ENCODE measurements at regions not wholly inside any gene's neighbourhood (a gene's known extent, or its start where the extent isn't known, plus 50 kb on each side); places are given as distances from the start of the nearest gene placed in this dataset.
"Not testable (repeated sequence)": the region's sequence is repeated elsewhere in the genome, so short reads cannot be mapped to it uniquely, and the experiment has no call there.

- not testable (repeated sequence) for H4K8ac ChIP-seq (ENCODE audit: low read depth, low read length); H3K4me3 ChIP-seq (ENCODE audit: low read length); H3K9ac ChIP-seq (ENCODE audit: low read length); H3K4ac ChIP-seq (ENCODE audit: low read depth, low read length); H4K5ac ChIP-seq (ENCODE audit: low read length); H3K4me2 ChIP-seq (ENCODE audit: low read length); DNase-seq; H3K36me3 ChIP-seq (ENCODE audit: control insufficient read depth, insufficient read depth, low read length); H3K79me1 ChIP-seq (ENCODE audit: low read length); H3K79me2 ChIP-seq (ENCODE audit: control insufficient read depth, insufficient read depth, low read length); H3K23ac ChIP-seq (ENCODE audit: low read length); H3K56ac ChIP-seq (ENCODE audit: low read length); H2BK120ac ChIP-seq (ENCODE audit: low read depth, low read length); H3K4me1 ChIP-seq (ENCODE audit: control insufficient read depth, low read depth, low read length); H3K18ac ChIP-seq (ENCODE audit: low read length); H3K27ac ChIP-seq (ENCODE audit: low read depth, low read length); H2BK15ac ChIP-seq (replicated peaks; ENCODE audit: low read depth); H2AK5ac ChIP-seq (ENCODE audit: low read length); H2BK5ac ChIP-seq (ENCODE audit: low read length); H3K27me3 ChIP-seq (ENCODE audit: insufficient read depth, low read length, poor library complexity)
- no CpG with 5 or more reads among the region's 5 CpGs for WGBS (ENCODE audit: extremely low coverage, insufficient coverage, low lambda C conversion rate)
Measured at GRCh38 chr15:20639224-20639623, 97.6 kb upstream of the GOLGA6L6 start.

DNA sequence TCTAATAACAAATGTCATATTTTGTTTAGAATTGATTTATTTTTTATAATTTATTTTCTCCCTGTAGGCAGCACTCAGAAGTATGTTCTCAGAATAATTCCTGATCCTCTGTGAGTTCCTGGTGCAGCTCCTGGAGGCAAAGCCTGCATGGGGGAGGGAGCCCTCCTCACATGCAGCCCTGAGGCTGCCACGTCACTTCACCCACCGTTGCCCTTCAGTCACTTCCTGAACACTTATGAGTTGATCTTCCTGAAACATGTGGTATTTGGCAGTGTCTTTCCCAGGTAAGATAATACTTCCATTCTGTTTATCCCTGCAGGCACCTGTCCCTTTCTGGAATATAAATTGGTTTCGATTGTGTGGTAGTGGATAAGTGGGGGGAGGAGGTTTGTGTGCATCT lies 95.9 kb upstream of the GOLGA6L6 start:
- H3K36me3 ChIP-seq (ENCODE audit: control insufficient read depth, insufficient read depth, low read length); H3K18ac ChIP-seq (ENCODE audit: low read length); H2AK5ac ChIP-seq (ENCODE audit: low read length); H3K4ac ChIP-seq (ENCODE audit: low read depth, low read length); H3K79me2 ChIP-seq (ENCODE audit: control insufficient read depth, insufficient read depth, low read length); H3K9ac ChIP-seq (ENCODE audit: low read length); H3K4me2 ChIP-seq (ENCODE audit: low read length); H3K4me3 ChIP-seq (ENCODE audit: low read length); H2BK120ac ChIP-seq (ENCODE audit: low read depth, low read length); H2BK15ac ChIP-seq (replicated peaks; ENCODE audit: low read depth); H4K8ac ChIP-seq (ENCODE audit: low read depth, low read length); H4K5ac ChIP-seq (ENCODE audit: low read length); H2BK5ac ChIP-seq (ENCODE audit: low read length); H3K56ac ChIP-seq (ENCODE audit: low read length); H3K4me1 ChIP-seq (ENCODE audit: control insufficient read depth, low read depth, low read length); H3K23ac ChIP-seq (ENCODE audit: low read length); H3K79me1 ChIP-seq (ENCODE audit: low read length); DNase-seq; H3K27me3 ChIP-seq (ENCODE audit: insufficient read depth, low read length, poor library complexity); H3K27ac ChIP-seq (ENCODE audit: low read depth, low read length): not testable (repeated sequence)
- no CpG with 5 or more reads among the region's 3 CpGs for WGBS (ENCODE audit: extremely low coverage, insufficient coverage, low lambda C conversion rate)

DNA sequence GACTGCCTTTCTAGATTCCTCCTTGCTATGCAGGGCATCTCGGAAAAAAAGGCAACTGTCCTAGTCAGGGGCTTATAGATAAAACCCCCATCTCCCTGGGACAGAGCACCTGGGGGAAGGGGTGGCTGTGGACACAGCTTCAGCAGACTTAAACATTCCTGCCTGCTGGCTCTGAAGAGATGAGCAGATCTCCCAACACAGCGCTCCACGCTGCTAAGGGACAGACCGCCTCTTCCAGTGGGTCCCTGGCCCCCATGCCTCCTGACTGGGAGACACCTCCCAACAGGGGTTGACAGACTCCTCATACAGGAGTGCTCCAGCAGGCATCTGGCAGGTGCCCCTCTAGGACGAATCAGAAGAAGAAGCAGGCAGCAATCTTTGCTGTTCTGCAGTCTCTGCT lies 87.9 kb upstream of the GOLGA6L6 start:
- H4K8ac ChIP-seq (ENCODE audit: low read depth, low read length); H3K4me2 ChIP-seq (ENCODE audit: low read length); H2BK15ac ChIP-seq (replicated peaks; ENCODE audit: low read depth); H3K4ac ChIP-seq (ENCODE audit: low read depth, low read length); H3K23ac ChIP-seq (ENCODE audit: low read length); H2BK120ac ChIP-seq (ENCODE audit: low read depth, low read length); DNase-seq; H3K56ac ChIP-seq (ENCODE audit: low read length); H4K5ac ChIP-seq (ENCODE audit: low read length); H2AK5ac ChIP-seq (ENCODE audit: low read length); H3K79me2 ChIP-seq (ENCODE audit: control insufficient read depth, insufficient read depth, low read length); H2BK5ac ChIP-seq (ENCODE audit: low read length); H3K18ac ChIP-seq (ENCODE audit: low read length); H3K27me3 ChIP-seq (ENCODE audit: insufficient read depth, low read length, poor library complexity); H3K36me3 ChIP-seq (ENCODE audit: control insufficient read depth, insufficient read depth, low read length); H3K4me3 ChIP-seq (ENCODE audit: low read length); H3K79me1 ChIP-seq (ENCODE audit: low read length); H3K27ac ChIP-seq (ENCODE audit: low read depth, low read length); H3K9ac ChIP-seq (ENCODE audit: low read length); H3K4me1 ChIP-seq (ENCODE audit: control insufficient read depth, low read depth, low read length): not testable (repeated sequence)
- WGBS (ENCODE audit: extremely low coverage, insufficient coverage, low lambda C conversion rate): no CpG with 5 or more reads among the region's 5 CpGs

DNA sequence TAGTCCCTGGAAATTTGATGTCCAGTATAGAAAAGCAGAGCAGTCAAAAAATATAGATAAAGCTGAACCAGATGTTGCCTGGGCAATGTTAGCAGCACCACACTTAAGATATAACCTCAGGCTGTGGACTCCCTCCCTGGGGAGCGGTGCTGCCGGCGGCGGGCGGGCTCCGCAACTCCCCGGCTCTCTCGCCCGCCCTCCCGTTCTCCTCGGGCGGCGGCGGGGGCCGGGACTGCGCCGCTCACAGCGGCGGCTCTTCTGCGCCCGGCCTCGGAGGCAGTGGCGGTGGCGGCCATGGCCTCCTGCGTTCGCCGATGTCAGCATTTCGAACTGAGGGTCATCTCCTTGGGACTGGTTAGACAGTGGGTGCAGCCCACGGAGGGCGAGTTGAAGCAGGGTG lies 86.9 kb upstream of the GOLGA6L6 start:
- DNase-seq; H3K18ac ChIP-seq (ENCODE audit: low read length); H3K4me2 ChIP-seq (ENCODE audit: low read length); H3K9ac ChIP-seq (ENCODE audit: low read length); H3K23ac ChIP-seq (ENCODE audit: low read length); H3K36me3 ChIP-seq (ENCODE audit: control insufficient read depth, insufficient read depth, low read length); H3K4ac ChIP-seq (ENCODE audit: low read depth, low read length); H3K4me3 ChIP-seq (ENCODE audit: low read length); H3K27ac ChIP-seq (ENCODE audit: low read depth, low read length); H3K4me1 ChIP-seq (ENCODE audit: control insufficient read depth, low read depth, low read length); H2BK120ac ChIP-seq (ENCODE audit: low read depth, low read length); H4K5ac ChIP-seq (ENCODE audit: low read length); H3K79me1 ChIP-seq (ENCODE audit: low read length); H2BK5ac ChIP-seq (ENCODE audit: low read length); H2BK15ac ChIP-seq (replicated peaks; ENCODE audit: low read depth); H3K27me3 ChIP-seq (ENCODE audit: insufficient read depth, low read length, poor library complexity); H2AK5ac ChIP-seq (ENCODE audit: low read length); H3K56ac ChIP-seq (ENCODE audit: low read length); H3K79me2 ChIP-seq (ENCODE audit: control insufficient read depth, insufficient read depth, low read length); H4K8ac ChIP-seq (ENCODE audit: low read depth, low read length): not testable (repeated sequence)
- no CpG with 5 or more reads among the region's 30 CpGs for WGBS (ENCODE audit: extremely low coverage, insufficient coverage, low lambda C conversion rate)

DNA sequence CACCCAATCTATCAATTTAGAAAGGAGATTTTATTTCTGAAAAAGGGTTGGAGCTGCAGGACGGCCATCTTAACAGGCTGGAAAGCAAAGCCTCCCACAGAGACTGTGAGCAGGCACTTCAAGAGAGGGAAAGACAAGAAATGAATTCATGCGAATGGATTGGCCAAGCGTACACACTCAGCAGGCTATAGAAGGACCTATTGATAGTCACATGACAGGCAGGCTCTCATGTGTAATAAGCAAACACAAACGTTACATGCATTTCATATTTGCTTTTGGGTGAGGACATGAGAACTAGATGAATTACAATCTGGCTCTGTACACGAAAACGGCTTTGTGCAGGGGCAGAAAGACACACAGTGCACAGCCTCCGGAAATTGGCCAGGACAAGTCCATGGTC lies 83.9 kb upstream of the GOLGA6L6 start:
- WGBS (ENCODE audit: extremely low coverage, insufficient coverage, low lambda C conversion rate): no CpG with 5 or more reads among the region's 7 CpGs
- DNase-seq; H3K23ac ChIP-seq (ENCODE audit: low read length); H4K5ac ChIP-seq (ENCODE audit: low read length); H3K79me2 ChIP-seq (ENCODE audit: control insufficient read depth, insufficient read depth, low read length); H3K4me2 ChIP-seq (ENCODE audit: low read length); H2AK5ac ChIP-seq (ENCODE audit: low read length); H2BK120ac ChIP-seq (ENCODE audit: low read depth, low read length); H2BK5ac ChIP-seq (ENCODE audit: low read length); H3K4me3 ChIP-seq (ENCODE audit: low read length); H3K79me1 ChIP-seq (ENCODE audit: low read length); H3K4ac ChIP-seq (ENCODE audit: low read depth, low read length); H3K27me3 ChIP-seq (ENCODE audit: insufficient read depth, low read length, poor library complexity); H3K18ac ChIP-seq (ENCODE audit: low read length); H3K9ac ChIP-seq (ENCODE audit: low read length); H2BK15ac ChIP-seq (replicated peaks; ENCODE audit: low read depth); H3K27ac ChIP-seq (ENCODE audit: low read depth, low read length); H3K36me3 ChIP-seq (ENCODE audit: control insufficient read depth, insufficient read depth, low read length); H4K8ac ChIP-seq (ENCODE audit: low read depth, low read length); H3K4me1 ChIP-seq (ENCODE audit: control insufficient read depth, low read depth, low read length); H3K56ac ChIP-seq (ENCODE audit: low read length): not testable (repeated sequence)

DNA sequence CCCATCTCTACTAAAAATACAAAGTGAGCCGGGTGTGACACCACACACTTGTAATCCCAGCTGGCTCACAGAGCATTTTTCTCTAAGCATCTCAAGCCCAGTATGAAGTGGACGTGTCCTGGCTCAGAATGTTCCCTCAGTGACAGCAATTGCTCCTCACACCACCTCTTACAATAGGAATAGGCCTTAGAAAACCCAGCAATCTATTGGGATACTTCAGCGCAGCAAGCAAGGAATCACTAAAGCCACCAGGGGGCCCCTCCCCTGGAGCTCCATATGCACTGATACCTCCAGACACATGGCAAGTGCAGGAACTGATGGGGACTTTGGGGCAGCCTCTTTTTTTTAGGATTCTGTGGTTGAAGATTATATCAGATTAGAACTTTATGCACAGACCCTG lies 82.5 kb upstream of the GOLGA6L6 start:
- H3K79me2 ChIP-seq (ENCODE audit: control insufficient read depth, insufficient read depth, low read length); H3K18ac ChIP-seq (ENCODE audit: low read length); H3K9ac ChIP-seq (ENCODE audit: low read length); H2AK5ac ChIP-seq (ENCODE audit: low read length); H2BK15ac ChIP-seq (replicated peaks; ENCODE audit: low read depth); H3K56ac ChIP-seq (ENCODE audit: low read length); H3K4me2 ChIP-seq (ENCODE audit: low read length); H3K79me1 ChIP-seq (ENCODE audit: low read length); H3K36me3 ChIP-seq (ENCODE audit: control insufficient read depth, insufficient read depth, low read length); H3K4me1 ChIP-seq (ENCODE audit: control insufficient read depth, low read depth, low read length); H4K8ac ChIP-seq (ENCODE audit: low read depth, low read length); H3K23ac ChIP-seq (ENCODE audit: low read length); H3K27me3 ChIP-seq (ENCODE audit: insufficient read depth, low read length, poor library complexity); H3K4ac ChIP-seq (ENCODE audit: low read depth, low read length); H4K5ac ChIP-seq (ENCODE audit: low read length); H3K27ac ChIP-seq (ENCODE audit: low read depth, low read length); H2BK120ac ChIP-seq (ENCODE audit: low read depth, low read length); H3K4me3 ChIP-seq (ENCODE audit: low read length); H2BK5ac ChIP-seq (ENCODE audit: low read length): not testable (repeated sequence)
- DNase-seq: peak; percentile 28
- no CpG with 5 or more reads among the region's 3 CpGs for WGBS (ENCODE audit: extremely low coverage, insufficient coverage, low lambda C conversion rate)

Measured in mesendoderm (in vitro differentiated cells).